ENCODE measurements at regions not wholly inside any gene's neighbourhood (a gene's known extent, or its start where the extent isn't known, plus 50 kb on each side); places are given as distances from the start of the nearest gene placed in this dataset.
A peak's percentile ranks its signal among the peaks of the same experiment; 100 is the strongest.

GRCh38 chr19:31413353-31413752 lies 64.1 kb upstream of the TSHZ3 start:
- Histone ChIP-seq H3K4me2 (no peak overlapping the region), H4K20me1 (ENCODE audit: insufficient read depth, poor library complexity, severe bottlenecking) (no peaks in the 10 kb centered on the region), H3K4me1 (ENCODE audit: insufficient read depth) (no peaks in the 10 kb centered on the region), H3K9me3 (ENCODE audit: low read depth) (no peaks in the 10 kb centered on the region), H3K27me3 (no peaks in the 10 kb centered on the region), H2AFZ (no peak overlapping the region), H3K79me2 (no peaks in the 10 kb centered on the region), H3K9me2 (replicated peaks; ENCODE audit: insufficient read depth) (no peaks in the 10 kb centered on the region), H3K36me3 (replicated peaks; ENCODE audit: insufficient read depth, low read depth) (no peaks in the 10 kb centered on the region), H3K4me3 (no peak overlapping the region), H3K27ac (no peak overlapping the region)
- TF ChIP-seq CTCF (IDR thresholded peaks at IDR 0.05; ENCODE audit: poor library complexity) (no peak), EZH2phosphoT487 (IDR thresholded peaks at IDR 0.05; ENCODE audit: low read depth, severe bottlenecking, unreplicated experiment) (no peak), EZH2 (IDR thresholded peaks at IDR 0.05; ENCODE audit: borderline replicate concordance) (no peak)
- no peak for DNase-seq (ENCODE audit: low spot score)
- WGBS (ENCODE audit: low lambda C conversion rate, missing lambda C conversion rate) = 81% methylated on average over 8 of the region's 8 CpGs

GRCh38 chr19:31415322-31415721 lies 66.1 kb upstream of the TSHZ3 start:
- no peak for TF ChIP-seq EZH2phosphoT487 (IDR thresholded peaks at IDR 0.05; ENCODE audit: low read depth, severe bottlenecking, unreplicated experiment)
- no peak for TF ChIP-seq CTCF (IDR thresholded peaks at IDR 0.05; ENCODE audit: poor library complexity)
- no peak for TF ChIP-seq EZH2 (IDR thresholded peaks at IDR 0.05; ENCODE audit: borderline replicate concordance)
- no peaks in the 10 kb centered on the region for H3K79me2 ChIP-seq
- H3K4me2 ChIP-seq = no peak overlapping the region
- no peak for DNase-seq (ENCODE audit: low spot score)
- no peaks in the 10 kb centered on the region for H3K9me2 ChIP-seq (replicated peaks; ENCODE audit: insufficient read depth)
- H3K4me3 ChIP-seq = no peak overlapping the region
- H4K20me1 ChIP-seq (ENCODE audit: insufficient read depth, poor library complexity, severe bottlenecking) = no peaks in the 10 kb centered on the region
- no peaks in the 10 kb centered on the region for H3K27me3 ChIP-seq
- no peak overlapping the region for H3K27ac ChIP-seq
- H3K4me1 ChIP-seq (ENCODE audit: insufficient read depth) = no peaks in the 10 kb centered on the region
- no peak overlapping the region for H2AFZ ChIP-seq
- WGBS (ENCODE audit: low lambda C conversion rate, missing lambda C conversion rate) = 93% methylated on average over 2 of the region's 2 CpGs
- H3K9me3 ChIP-seq (ENCODE audit: low read depth) = no peaks in the 10 kb centered on the region
- H3K36me3 ChIP-seq (replicated peaks; ENCODE audit: insufficient read depth, low read depth) = no peaks in the 10 kb centered on the region

- no peaks in the 10 kb centered on the region for H3K36me3 ChIP-seq (replicated peaks; ENCODE audit: insufficient read depth, low read depth)
- no peaks in the 10 kb centered on the region for H3K4me1 ChIP-seq (ENCODE audit: insufficient read depth)
- H4K20me1 ChIP-seq (ENCODE audit: insufficient read depth, poor library complexity, severe bottlenecking) = no peaks in the 10 kb centered on the region
- no peak overlapping the region for H3K4me3 ChIP-seq
- H3K27me3 ChIP-seq = no peaks in the 10 kb centered on the region
- H3K4me2 ChIP-seq = no peak overlapping the region
- no peak overlapping the region for H2AFZ ChIP-seq
- no peak for TF ChIP-seq EZH2 (IDR thresholded peaks at IDR 0.05; ENCODE audit: borderline replicate concordance)
- no peak for TF ChIP-seq EZH2phosphoT487 (IDR thresholded peaks at IDR 0.05; ENCODE audit: low read depth, severe bottlenecking, unreplicated experiment)
- no peak for TF ChIP-seq CTCF (IDR thresholded peaks at IDR 0.05; ENCODE audit: poor library complexity)
- no peak for DNase-seq (ENCODE audit: low spot score)
- H3K9me3 ChIP-seq (ENCODE audit: low read depth) = no peaks in the 10 kb centered on the region
- H3K27ac ChIP-seq = no peak overlapping the region
- H3K79me2 ChIP-seq = no peaks in the 10 kb centered on the region
- WGBS (ENCODE audit: low lambda C conversion rate, missing lambda C conversion rate) = 86% methylated on average over 2 of the region's 2 CpGs
- no peaks in the 10 kb centered on the region for H3K9me2 ChIP-seq (replicated peaks; ENCODE audit: insufficient read depth)
Measured at GRCh38 chr19:31416548-31416947, 67.3 kb upstream of the TSHZ3 start.

- Histone ChIP-seq H2AFZ (no peak overlapping the region), H3K9me2 (replicated peaks; ENCODE audit: insufficient read depth) (no peaks in the 10 kb centered on the region), H3K27ac (no peak overlapping the region), H4K20me1 (ENCODE audit: insufficient read depth, poor library complexity, severe bottlenecking) (no peaks in the 10 kb centered on the region), H3K27me3 (no peaks in the 10 kb centered on the region), H3K9me3 (ENCODE audit: low read depth) (no peaks in the 10 kb centered on the region), H3K4me3 (no peak overlapping the region), H3K36me3 (replicated peaks; ENCODE audit: insufficient read depth, low read depth) (no peaks in the 10 kb centered on the region), H3K4me2 (no peak overlapping the region), H3K4me1 (ENCODE audit: insufficient read depth) (no peaks in the 10 kb centered on the region), H3K79me2 (no peaks in the 10 kb centered on the region)
- TF ChIP-seq CTCF (IDR thresholded peaks at IDR 0.05; ENCODE audit: poor library complexity) (no peak), EZH2 (IDR thresholded peaks at IDR 0.05; ENCODE audit: borderline replicate concordance) (no peak), EZH2phosphoT487 (IDR thresholded peaks at IDR 0.05; ENCODE audit: low read depth, severe bottlenecking, unreplicated experiment) (no peak)
- DNase-seq (ENCODE audit: low spot score) = peak; percentile 37
- WGBS (ENCODE audit: low lambda C conversion rate, missing lambda C conversion rate) = 51% methylated on average over 6 of the region's 6 CpGs
Measured at GRCh38 chr19:31418055-31418454, 68.8 kb upstream of the TSHZ3 start.
